K562 (cell line): ENCODE measurements at regions not wholly inside any gene's neighbourhood (a gene's known extent, or its start where the extent isn't known, plus 50 kb on each side); places are given as distances from the start of the nearest gene placed in this dataset.

Experiments
- ATAC-seq: fragments of 200-7000 bp; cut with Tn5 transposase; 3 replicates; pipeline ENCODE4 v1.9.1; 2020; ENCODE audit warnings: moderate library complexity
- BruUV-seq: library from RNA; stranded (reverse); fragments of 400-500 nt; replicated peaks from 2 replicates; lab custom pipeline; 2021; lab: Mats Ljungman, UMichigan
- CTCF ChIA-PET: fragments of 300-600 bp; formaldehyde crosslinking; extraction: SDS; loops from one replicate; lab custom pipeline; 2021; ENCODE audit warnings: low intra/inter-chr PET ratio; lab: Yijun Ruan, JAX
- POLR2A ChIA-PET: fragments of 300-600, 350-650 bp; sonication (Branson Sonifier 250); formaldehyde crosslinking; extraction: SDS; loops from one replicate; lab custom pipeline; 2021; ENCODE audit warnings: antibody characterized with exemption, inconsistent platforms; lab: Yijun Ruan, JAX
- DNase-seq, 4 experiments: peaks; one replicate each; pipeline versions ENCODE4 v3.0.0 to v3.0.0-alpha.2; 2011 to 2018; ENCODE audit warnings: low spot score in 3 of 4, mixed read lengths in 3 of 4; ENCODE audit errors: extremely low read depth in 1 of 4
- FAIRE-seq: peaks from 2 replicates; lab custom pipeline; 2011; peaks lifted over from hg19 to GRCh38; lab: Jason Lieb, UNC
- H2AFZ ChIP-seq: 2 replicates; pipeline ENCODE4 v1.6.0; 2011; ENCODE audit warnings: low read depth, low read length, control low read depth, inconsistent platforms
- H3K27ac ChIP-seq: fragments of 200-600 bp; 3 replicates; pipeline ENCODE4 v1.8.0; 2011; ENCODE audit warnings: low read depth, mild to moderate bottlenecking, control low read depth, inconsistent platforms, low read length, moderate library complexity, mixed read lengths; ENCODE audit errors: extremely low read depth
- H3K27me3 ChIP-seq, 2 experiments: fragments of 300-600 bp in 1 of 2; 2 replicates in 1 of 2; 3 replicates in 1 of 2; pipeline versions ENCODE4 v1.6.0 to v1.8.0; 2011; ENCODE audit warnings: inconsistent platforms in 2 of 2, low read length in 2 of 2, mild to moderate bottlenecking in 1 of 2, mixed read lengths in 1 of 2, moderate library complexity in 1 of 2; ENCODE audit not compliant: control insufficient read depth in 2 of 2, insufficient read depth in 2 of 2
- H3K36me3 ChIP-seq: fragments of 300-600 bp; 3 replicates; pipeline ENCODE4 v1.8.0; 2011; ENCODE audit warnings: mild to moderate bottlenecking, low read length, inconsistent platforms; ENCODE audit not compliant: control insufficient read depth, insufficient read depth
- H3K4me1 ChIP-seq, 2 experiments: fragments of 200-600 bp in 1 of 2; replicated peaks in 1 of 2; 2 replicates in 1 of 2; 3 replicates in 1 of 2; pipeline versions ENCODE4 v1.5.1 to v1.8.0; 2011; ENCODE audit warnings: inconsistent platforms in 2 of 2, low read length in 2 of 2, mild to moderate bottlenecking in 1 of 2, mixed read lengths in 1 of 2, moderate library complexity in 1 of 2; ENCODE audit not compliant: control insufficient read depth in 2 of 2, insufficient read depth in 2 of 2
- H3K4me2 ChIP-seq: 2 replicates; pipeline ENCODE4 v1.6.1; 2011; ENCODE audit warnings: low read length, control low read depth, inconsistent platforms, mixed read lengths; ENCODE audit not compliant: insufficient read depth
- H3K4me3 ChIP-seq: fragments of 200-600 bp; sonication (generic), shearing (Covaris generic); 2 replicates; pipeline ENCODE4 v1.5.1; 2016; ENCODE audit warnings: control low read depth, inconsistent platforms
- H3K79me2 ChIP-seq: fragments of 200-600 bp; 3 replicates; pipeline ENCODE4 v1.8.0; 2011; ENCODE audit warnings: low read length, inconsistent platforms; ENCODE audit not compliant: control insufficient read depth, insufficient read depth
- H3K9ac ChIP-seq, 2 experiments: 2 replicates each; pipeline versions ENCODE4 v1.6.0 to v1.6.1; 2011; ENCODE audit warnings: low read depth in 2 of 2, low read length in 2 of 2, control low read depth in 1 of 2, inconsistent platforms in 1 of 2, mild to moderate bottlenecking in 1 of 2, mixed read lengths in 1 of 2; ENCODE audit not compliant: insufficient read depth in 1 of 2
- H3K9me1 ChIP-seq: one replicate; pipeline ENCODE4 v1.6.0; 2011; ENCODE audit warnings: inconsistent platforms, mild to moderate bottlenecking, low read length, moderate library complexity; ENCODE audit not compliant: control insufficient read depth, insufficient read depth
- H3K9me3 ChIP-seq: replicated peaks from 2 replicates; pipeline ENCODE4 v1.5.1; 2011; ENCODE audit warnings: low read depth, low read length, inconsistent platforms; ENCODE audit not compliant: control insufficient read depth, insufficient read depth
- H4K20me1 ChIP-seq: replicated peaks from 2 replicates; pipeline ENCODE4 v1.6.1; 2011; ENCODE audit warnings: low read length, inconsistent platforms, mixed read lengths; ENCODE audit not compliant: control insufficient read depth, insufficient read depth
- CEBPG ChIP-seq, 3 experiments: fragments of 200-800 bp in 1 of 3; sonication (Bioruptor generic) in 1 of 3; sonication (generic) in 1 of 3; formaldehyde crosslinking in 1 of 3; IDR thresholded peaks in 2 of 3; conservative IDR thresholded peaks in 1 of 3; 2 replicates each; pipeline versions ENCODE4 v1.6.1 to v1.8.0; 2016 to 2022; ENCODE audit warnings: missing compliant biosample characterization in 2 of 3, missing genetic modification characterization in 2 of 3, mild to moderate bottlenecking in 1 of 3, missing genetic modification reagents in 1 of 3
- TCF7L2 ChIP-seq: fragments of 150-350 bp; IDR thresholded peaks from 2 replicates; pipeline ENCODE4 v1.6.1; 2016; ENCODE audit warnings: low read depth, mild to moderate bottlenecking, low read length, moderate library complexity
- ZNF146 ChIP-seq: IDR thresholded peaks from one replicate; pipeline ENCODE4 v1.6.1; 2018; ENCODE audit warnings: missing compliant biosample characterization; ENCODE audit not compliant: unreplicated experiment
- WGBS: fragments of 100-300 bp; shearing (Covaris generic); methylation state at CpG from one replicate; pipeline ENCODE4 v1.1.6; 2016; ENCODE audit warnings: low coverage, mixed read lengths; ENCODE audit not compliant: insufficient coverage; ENCODE audit errors: missing lambda C conversion rate; 5-methylcytosine and 5-hydroxymethylcytosine counted together
- in situ Hi-C: fragments of 300-500 bp; cut with MboI; formaldehyde crosslinking; loops from 4 replicates; pipeline ENCODE4 v1.15.0; 2018; ENCODE audit warnings: inconsistent platforms, mixed read lengths
- intact Hi-C: fragments of 100-400 bp; cut with micrococcal nuclease; formaldehyde crosslinking; loops from 2 replicates; pipeline ENCODE4 v1.14.2; 2022
- TF ChIP-seq, protein P1 (sequence below): fragments of 450-650 bp; IDR thresholded peaks from 2 replicates; pipeline ENCODE4 v1.6.1; 2016; ENCODE audit warnings: mild to moderate bottlenecking
- TF ChIP-seq, protein P2 (sequence below): fragments of 450-650 bp; formaldehyde crosslinking; IDR thresholded peaks from 2 replicates; pipeline ENCODE4 v1.4.0; 2020; ENCODE audit warnings: mild to moderate bottlenecking

DNA sequence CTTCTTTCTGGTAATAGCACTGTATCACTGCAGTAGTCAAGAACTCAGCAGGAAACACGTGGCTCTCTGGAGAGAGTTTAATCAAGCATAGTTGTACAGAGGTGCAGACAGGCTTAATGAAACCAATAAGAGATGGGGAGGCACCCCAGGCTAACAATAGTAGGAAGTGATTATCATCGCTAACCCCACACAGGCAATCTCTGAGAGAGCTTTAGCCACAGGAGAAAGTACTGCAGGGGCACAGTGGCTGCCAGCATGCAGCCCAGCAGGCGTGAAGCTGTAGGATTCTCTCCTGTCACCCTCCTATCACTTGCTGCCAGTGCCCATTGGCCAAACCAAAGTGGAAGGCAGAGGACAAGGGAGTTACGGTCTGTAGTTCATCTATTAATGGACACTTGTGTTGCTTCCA, 450.0 kb upstream of the RASGEF1B start:
- DNase-seq (no peak), ATAC-seq (no peak), FAIRE-seq (no peak)
- Histone ChIP-seq H3K36me3 (no peaks in the 10 kb centered on the region), H3K27me3 (peaks cover 0 to 11% of the 10 kb centered on the region in 2 experiments; a peak in 3 of 5 replicates), H4K20me1 (no peaks in the 10 kb centered on the region), H3K4me2 (no peak overlapping the region), H3K4me3 (no peak overlapping the region), H2AFZ (no peak overlapping the region), H3K9ac (no peak overlapping the region), H3K79me2 (no peaks in the 10 kb centered on the region), H3K9me1 (no peaks in the 10 kb centered on the region), H3K4me1 (no peaks in the 10 kb centered on the region), H3K27ac (no peak overlapping the region), H3K9me3 (no peaks in the 10 kb centered on the region)
- no TSS peak for BruUV-seq
- TF ChIP-seq TCF7L2 (no peak), CEBPG (CRISPR knock-in tag; IDR thresholded peaks at IDR 0.05) (no peak), CEBPG (tag; conservative IDR thresholded peaks at IDR 0.05 in 1 of 2, IDR thresholded peaks at IDR 0.05 in 1 of 2) (no peak), ZNF146 (CRISPR knock-in tag) (no peak)
- TF ChIP-seq, protein P1, sequence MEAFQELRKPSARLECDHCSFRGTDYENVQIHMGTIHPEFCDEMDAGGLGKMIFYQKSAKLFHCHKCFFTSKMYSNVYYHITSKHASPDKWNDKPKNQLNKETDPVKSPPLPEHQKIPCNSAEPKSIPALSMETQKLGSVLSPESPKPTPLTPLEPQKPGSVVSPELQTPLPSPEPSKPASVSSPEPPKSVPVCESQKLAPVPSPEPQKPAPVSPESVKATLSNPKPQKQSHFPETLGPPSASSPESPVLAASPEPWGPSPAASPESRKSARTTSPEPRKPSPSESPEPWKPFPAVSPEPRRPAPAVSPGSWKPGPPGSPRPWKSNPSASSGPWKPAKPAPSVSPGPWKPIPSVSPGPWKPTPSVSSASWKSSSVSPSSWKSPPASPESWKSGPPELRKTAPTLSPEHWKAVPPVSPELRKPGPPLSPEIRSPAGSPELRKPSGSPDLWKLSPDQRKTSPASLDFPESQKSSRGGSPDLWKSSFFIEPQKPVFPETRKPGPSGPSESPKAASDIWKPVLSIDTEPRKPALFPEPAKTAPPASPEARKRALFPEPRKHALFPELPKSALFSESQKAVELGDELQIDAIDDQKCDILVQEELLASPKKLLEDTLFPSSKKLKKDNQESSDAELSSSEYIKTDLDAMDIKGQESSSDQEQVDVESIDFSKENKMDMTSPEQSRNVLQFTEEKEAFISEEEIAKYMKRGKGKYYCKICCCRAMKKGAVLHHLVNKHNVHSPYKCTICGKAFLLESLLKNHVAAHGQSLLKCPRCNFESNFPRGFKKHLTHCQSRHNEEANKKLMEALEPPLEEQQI, result no peak
- TF ChIP-seq, protein P2, sequence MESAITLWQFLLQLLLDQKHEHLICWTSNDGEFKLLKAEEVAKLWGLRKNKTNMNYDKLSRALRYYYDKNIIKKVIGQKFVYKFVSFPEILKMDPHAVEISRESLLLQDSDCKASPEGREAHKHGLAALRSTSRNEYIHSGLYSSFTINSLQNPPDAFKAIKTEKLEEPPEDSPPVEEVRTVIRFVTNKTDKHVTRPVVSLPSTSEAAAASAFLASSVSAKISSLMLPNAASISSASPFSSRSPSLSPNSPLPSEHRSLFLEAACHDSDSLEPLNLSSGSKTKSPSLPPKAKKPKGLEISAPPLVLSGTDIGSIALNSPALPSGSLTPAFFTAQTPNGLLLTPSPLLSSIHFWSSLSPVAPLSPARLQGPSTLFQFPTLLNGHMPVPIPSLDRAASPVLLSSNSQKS (CRISPR knock-in tag), result no peak
- POLR2A ChIA-PET, result no interaction called here
- in situ Hi-C loops, result no loop called here
- intact Hi-C loops, result no loop called here
- 3% methylated on average over 4 of the region's 4 CpGs for WGBS
- CTCF ChIA-PET, result no interaction called here
